Stomach (tissue), 4 donors: ENCODE measurements at regions not wholly inside any gene's neighbourhood (a gene's known extent, or its start where the extent isn't known, plus 50 kb on each side); places are given as distances from the start of the nearest gene placed in this dataset.
"Not testable (repeated sequence)": the region's sequence is repeated elsewhere in the genome, so short reads cannot be mapped to it uniquely, and the experiment has no call there.

Experiments
- CTCF ChIP-seq, 7 experiments: fragments of 450-650 bp in 4 of 7; fragments of 200-600 bp in 3 of 7; sonication (generic) in 3 of 7; IDR thresholded peaks; one replicate each; pipeline ENCODE4 v1.5.1; 2016 to 2019; ENCODE audit warnings: antibody characterized with exemption in 7 of 7, control low read depth in 2 of 7, mild to moderate bottlenecking in 1 of 7
- EP300 ChIP-seq: sonication (generic); formaldehyde crosslinking; IDR thresholded peaks from one replicate; pipeline ENCODE4 v1.6.1; 2017; ENCODE audit warnings: antibody characterized with exemption
- POLR2A ChIP-seq, 4 donors: fragments of 450-650 bp; IDR thresholded peaks; one replicate each; pipeline ENCODE4 v1.6.1; 2016; ENCODE audit warnings: antibody characterized with exemption in 4 of 4, control low read depth in 2 of 4, mild to moderate bottlenecking in 1 of 4, moderate library complexity in 1 of 4
- POLR2AphosphoS5 ChIP-seq, 3 donors: sonication (generic); formaldehyde crosslinking; IDR thresholded peaks; one replicate each; pipeline ENCODE4 v1.6.1; 2016; ENCODE audit warnings: antibody characterized with exemption in 3 of 3

- not testable (repeated sequence) for TF ChIP-seq CTCF (IDR thresholded peaks at IDR 0.05); POLR2A (IDR thresholded peaks at IDR 0.05); POLR2AphosphoS5 (IDR thresholded peaks at IDR 0.05); EP300
Measured at GRCh38 chr1:29919041-29919440, 682.7 kb downstream of the PTPRU start.
